Hepatocyte (in vitro differentiated cells): ENCODE measurements at regions not wholly inside any gene's neighbourhood (a gene's known extent, or its start where the extent isn't known, plus 50 kb on each side); places are given as distances from the start of the nearest gene placed in this dataset.

ENCODE experiments used
- DNase-seq: peaks from one replicate; pipeline ENCODE4 v3.0.0-alpha.2; 2016; ENCODE audit warnings: low spot score
- H2AFZ ChIP-seq: fragments of 200-600 bp; sonication (generic); 2 replicates; pipeline ENCODE4 v1.6.0; 2016; ENCODE audit warnings: antibody characterized with exemption, mild to moderate bottlenecking
- H3K27ac ChIP-seq: fragments of 200-600 bp; sonication (generic); 2 replicates; pipeline ENCODE4 v1.5.1; 2016; ENCODE audit warnings: mild to moderate bottlenecking
- H3K27me3 ChIP-seq: fragments of 200-600 bp; sonication (generic); 2 replicates; pipeline ENCODE4 v1.6.1; 2016
- H3K36me3 ChIP-seq: fragments of 200-600 bp; sonication (generic); replicated peaks from 2 replicates; pipeline ENCODE4 v1.5.1; 2016; ENCODE audit warnings: low read depth; ENCODE audit not compliant: insufficient read depth
- H3K4me1 ChIP-seq: fragments of 200-600 bp; sonication (generic); 2 replicates; pipeline ENCODE4 v1.5.1; 2016; ENCODE audit warnings: mild to moderate bottlenecking, moderate library complexity; ENCODE audit not compliant: insufficient read depth
- H3K4me2 ChIP-seq: fragments of 200-600 bp; sonication (generic); 2 replicates; pipeline ENCODE4 v1.6.0; 2016
- H3K4me3 ChIP-seq: fragments of 200-600 bp; sonication (generic); 2 replicates; pipeline ENCODE4 v1.5.1; 2016; ENCODE audit warnings: mild to moderate bottlenecking
- H3K79me2 ChIP-seq: fragments of 200-600 bp; sonication (generic); 2 replicates; pipeline ENCODE4 v1.6.0; 2017; ENCODE audit warnings: mild to moderate bottlenecking
- H3K9me2 ChIP-seq: fragments of 200-600 bp; sonication (generic); replicated peaks from 2 replicates; pipeline ENCODE4 v1.6.0; 2017; ENCODE audit warnings: mild to moderate bottlenecking; ENCODE audit not compliant: insufficient read depth
- H3K9me3 ChIP-seq: fragments of 200-600 bp; sonication (generic); 2 replicates; pipeline ENCODE4 v1.5.1; 2016; ENCODE audit warnings: low read depth, mild to moderate bottlenecking
- H4K20me1 ChIP-seq: fragments of 200-600 bp; sonication (generic); 2 replicates; pipeline ENCODE4 v1.6.0; 2016; ENCODE audit warnings: mild to moderate bottlenecking; ENCODE audit not compliant: insufficient read depth, poor library complexity, severe bottlenecking
- CTCF ChIP-seq: fragments of 200-600 bp; sonication (generic); IDR thresholded peaks from 2 replicates; pipeline ENCODE4 v1.5.1; 2016; ENCODE audit warnings: antibody characterized with exemption, mild to moderate bottlenecking; ENCODE audit not compliant: poor library complexity
- EZH2 ChIP-seq: fragments of 200-600 bp; sonication (generic); IDR thresholded peaks from 2 replicates; pipeline ENCODE4 v1.6.1; 2016; ENCODE audit warnings: antibody characterized with exemption, mild to moderate bottlenecking, borderline replicate concordance
- EZH2phosphoT487 ChIP-seq: fragments of 200-600 bp; sonication (generic); IDR thresholded peaks from one replicate; pipeline ENCODE4 v1.6.1; 2018; ENCODE audit warnings: antibody characterized with exemption, mild to moderate bottlenecking, low read depth, moderate library complexity; ENCODE audit not compliant: unreplicated experiment, severe bottlenecking
- WGBS: methylation state at CpG from one replicate; pipeline ENCODE4 v1.1.6; 2016; ENCODE audit warnings: low lambda C conversion rate; ENCODE audit errors: missing lambda C conversion rate; 5-methylcytosine and 5-hydroxymethylcytosine counted together

- H3K4me2 ChIP-seq, result no peak overlapping the region
- H3K27me3 ChIP-seq, result no peaks in the 10 kb centered on the region
- no peak for TF ChIP-seq CTCF
- no peak for TF ChIP-seq EZH2phosphoT487
- TF ChIP-seq EZH2, result no peak
- H3K4me3 ChIP-seq, result no peak overlapping the region
- no peaks in the 10 kb centered on the region for H3K9me2 ChIP-seq
- H3K79me2 ChIP-seq, result no peaks in the 10 kb centered on the region
- H3K36me3 ChIP-seq, result no peaks in the 10 kb centered on the region
- H2AFZ ChIP-seq, result no peak overlapping the region
- no peak for DNase-seq
- no peaks in the 10 kb centered on the region for H3K9me3 ChIP-seq
- no peak overlapping the region for H3K27ac ChIP-seq
- no peaks in the 10 kb centered on the region for H3K4me1 ChIP-seq
- 93% methylated on average over 3 of the region's 3 CpGs for WGBS
- H4K20me1 ChIP-seq, result no peaks in the 10 kb centered on the region
These were observed 255.8 kb downstream of the TGFB2 start for GRCh38 chr1:218600968-218601367.

GRCh38 chr1:218604217-218604616 lies 259.1 kb downstream of the TGFB2 start:
- no peak overlapping the region for H3K4me3 ChIP-seq

DNA sequence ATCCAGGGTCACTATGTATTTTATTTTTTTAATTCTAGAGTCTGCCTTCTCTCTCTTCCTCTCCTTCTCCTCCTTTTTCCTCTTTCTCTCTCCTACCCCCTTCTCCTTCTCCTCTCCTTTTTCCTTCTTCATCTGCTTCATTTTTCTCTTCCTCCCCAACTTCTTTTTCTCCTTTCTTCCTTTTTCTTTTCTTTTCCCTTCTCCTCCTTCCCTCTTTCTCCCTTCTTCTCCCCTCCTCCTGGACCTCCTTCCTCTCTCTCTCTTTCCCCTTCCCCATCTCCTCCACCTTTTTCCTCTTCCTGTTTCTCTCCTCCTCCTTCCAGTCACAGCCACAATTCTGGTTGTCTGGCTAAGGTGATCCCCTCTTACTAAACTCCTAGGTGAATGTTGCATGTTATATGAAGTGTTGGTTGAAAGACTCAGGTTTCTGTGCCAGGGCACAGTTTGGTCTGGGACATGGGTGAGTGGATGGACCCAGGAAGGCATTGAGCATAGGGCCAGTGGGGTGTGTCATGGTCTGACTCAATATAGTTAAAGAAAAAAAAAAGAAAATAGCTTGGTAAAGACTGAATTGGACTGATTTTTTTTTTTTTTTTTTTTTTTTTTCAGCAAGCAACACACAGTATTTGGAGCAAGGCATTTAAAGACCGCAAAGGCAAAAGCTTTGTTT lies 266.9 kb downstream of the TGFB2 start:
- Histone ChIP-seq H3K36me3 (no peaks in the 10 kb centered on the region), H3K9me3 (no peaks in the 10 kb centered on the region), H4K20me1 (no peaks in the 10 kb centered on the region), H3K9me2 (no peaks in the 10 kb centered on the region), H3K4me2 (no peak overlapping the region), H3K4me1 (no peaks in the 10 kb centered on the region), H3K79me2 (no peaks in the 10 kb centered on the region), H3K27ac (no peak overlapping the region), H2AFZ (no peak overlapping the region), H3K27me3 (no peaks in the 10 kb centered on the region), H3K4me3 (no peak overlapping the region)
- TF ChIP-seq CTCF, result no peak
- TF ChIP-seq EZH2phosphoT487, result no peak
- TF ChIP-seq EZH2, result no peak
- WGBS, result 100% methylated on average over 1 of the region's 1 CpG
- DNase-seq, result no peak

More at GRCh38 chr1:218604217-218604616, 259.1 kb downstream of the TGFB2 start:
- DNase-seq, result no peak
- no peaks in the 10 kb centered on the region for H3K4me1 ChIP-seq
- no peaks in the 10 kb centered on the region for H3K27me3 ChIP-seq
- no peak overlapping the region for H2AFZ ChIP-seq
- TF ChIP-seq CTCF (no peak), EZH2phosphoT487 (no peak), EZH2 (no peak)
- no peaks in the 10 kb centered on the region for H4K20me1 ChIP-seq
- H3K9me3 ChIP-seq, result no peaks in the 10 kb centered on the region
- no peaks in the 10 kb centered on the region for H3K9me2 ChIP-seq
- no peak overlapping the region for H3K4me2 ChIP-seq
- no peaks in the 10 kb centered on the region for H3K79me2 ChIP-seq
- WGBS, result 100% methylated on average over 1 of the region's 1 CpG
- no peaks in the 10 kb centered on the region for H3K36me3 ChIP-seq
- no peak overlapping the region for H3K27ac ChIP-seq

GRCh38 chr1:218613105-218613504 lies 268.0 kb downstream of the TGFB2 start:
- H3K9me3 ChIP-seq, result no peaks in the 10 kb centered on the region
- H3K79me2 ChIP-seq, result no peaks in the 10 kb centered on the region
- TF ChIP-seq EZH2 (no peak), EZH2phosphoT487 (no peak), CTCF (no peak)
- H3K4me1 ChIP-seq, result no peaks in the 10 kb centered on the region
- no peak overlapping the region for H3K4me2 ChIP-seq
- no peaks in the 10 kb centered on the region for H3K36me3 ChIP-seq
- 92% methylated on average over 2 of the region's 2 CpGs for WGBS
- H3K27me3 ChIP-seq, result no peaks in the 10 kb centered on the region
- no peak for DNase-seq
- no peak overlapping the region for H3K27ac ChIP-seq
- no peak overlapping the region for H2AFZ ChIP-seq
- no peak overlapping the region for H3K4me3 ChIP-seq
- H4K20me1 ChIP-seq, result no peaks in the 10 kb centered on the region
- no peaks in the 10 kb centered on the region for H3K9me2 ChIP-seq
